SK-N-MC (cell line): ENCODE measurements at regions not wholly inside any gene's neighbourhood (a gene's known extent, or its start where the extent isn't known, plus 50 kb on each side); places are given as distances from the start of the nearest gene placed in this dataset.

Experiments
- EZH2 ChIP-seq: fragments of 200-600 bp; sonication (generic); IDR thresholded peaks from one replicate; pipeline ENCODE4 v1.6.1; 2017; ENCODE audit warnings: antibody characterized with exemption
- FOXP2 ChIP-seq: optimal IDR thresholded peaks from 2 replicates; pipeline ENCODE3; 2011; ENCODE audit warnings: mild to moderate bottlenecking, moderate library complexity; ENCODE audit not compliant: insufficient read depth; ENCODE audit errors: extremely low read length, control extremely low read depth
- POLR2AphosphoS5 ChIP-seq: IDR thresholded peaks from 2 replicates; pipeline ENCODE4 v1.6.1; 2012; ENCODE audit warnings: mild to moderate bottlenecking, low read depth, low read length, borderline replicate concordance

- TF ChIP-seq FOXP2 (no peak), EZH2 (no peak), POLR2AphosphoS5 (no peak)
Measured at GRCh38 chr11:59283311-59283710, 70.6 kb upstream of the MPEG1 start.
